Left lung (tissue), 4 donors: ENCODE measurements at regions not wholly inside any gene's neighbourhood (a gene's known extent, or its start where the extent isn't known, plus 50 kb on each side); places are given as distances from the start of the nearest gene placed in this dataset.
A peak's percentile ranks its signal among the peaks of the same experiment; 100 is the strongest.

ENCODE experiments used
- ATAC-seq: fragments of 200-7000 bp; cut with Tn5 transposase; one replicate; pipeline ENCODE4 v1.9.1; 2020; ENCODE audit warnings: moderate library complexity
- DNase-seq, 4 donors: peaks; one replicate each; pipeline ENCODE4 v3.0.0-alpha.2; 2013 to 2020
- H3K27ac ChIP-seq, 2 donors: fragments of 200-600 bp; sonication (generic) in 1 of 2; one replicate each; pipeline versions ENCODE4 v1.5.0 to v1.8.0; 2020 to 2021
- H3K27me3 ChIP-seq, 2 donors: fragments of 200-600 bp; sonication (generic) in 1 of 2; one replicate each; pipeline versions ENCODE4 v1.5.0 to v1.8.0; 2020 to 2021
- H3K36me3 ChIP-seq, 2 donors: fragments of 200-600 bp; sonication (generic) in 1 of 2; one replicate each; pipeline versions ENCODE4 v1.5.0 to v1.8.0; 2020 to 2021
- H3K4me1 ChIP-seq, 2 donors: fragments of 200-600 bp; one replicate each; pipeline ENCODE4 v1.8.0; 2021
- H3K4me3 ChIP-seq, 2 donors: fragments of 200-600 bp; sonication (generic) in 1 of 2; one replicate each; pipeline versions ENCODE4 v1.5.0 to v1.8.0; 2020 to 2021; ENCODE audit warnings: mild to moderate bottlenecking in 1 of 2
- H3K9me3 ChIP-seq, 2 donors: fragments of 200-600 bp; sonication (generic) in 1 of 2; one replicate each; pipeline versions ENCODE4 v1.5.0 to v1.8.0; 2020 to 2021
- intact Hi-C, 2 donors: fragments of 100-400 bp; cut with DNase I; formaldehyde crosslinking; loops; one replicate each; pipeline versions ENCODE4 v1.11.2 to v1.14.2; 2022
- TF ChIP-seq, protein P1 (sequence below), 2 donors: fragments of 200-600 bp; sonication (generic) in 1 of 2; IDR thresholded peaks; one replicate each; pipeline versions ENCODE4 v1.5.0 to v1.8.0; 2021; ENCODE audit warnings: antibody characterized with exemption in 2 of 2
- donor health status: DM: no; HTN: yes; CAD: no.
- donor health status: DM: no; HTN: no; CAD: no.

GRCh38 chr5:28927559-28928326 is 1889.4 kb upstream of the CDH9 start:
- intact Hi-C loops: no loop called here
- TF ChIP-seq, protein P1, sequence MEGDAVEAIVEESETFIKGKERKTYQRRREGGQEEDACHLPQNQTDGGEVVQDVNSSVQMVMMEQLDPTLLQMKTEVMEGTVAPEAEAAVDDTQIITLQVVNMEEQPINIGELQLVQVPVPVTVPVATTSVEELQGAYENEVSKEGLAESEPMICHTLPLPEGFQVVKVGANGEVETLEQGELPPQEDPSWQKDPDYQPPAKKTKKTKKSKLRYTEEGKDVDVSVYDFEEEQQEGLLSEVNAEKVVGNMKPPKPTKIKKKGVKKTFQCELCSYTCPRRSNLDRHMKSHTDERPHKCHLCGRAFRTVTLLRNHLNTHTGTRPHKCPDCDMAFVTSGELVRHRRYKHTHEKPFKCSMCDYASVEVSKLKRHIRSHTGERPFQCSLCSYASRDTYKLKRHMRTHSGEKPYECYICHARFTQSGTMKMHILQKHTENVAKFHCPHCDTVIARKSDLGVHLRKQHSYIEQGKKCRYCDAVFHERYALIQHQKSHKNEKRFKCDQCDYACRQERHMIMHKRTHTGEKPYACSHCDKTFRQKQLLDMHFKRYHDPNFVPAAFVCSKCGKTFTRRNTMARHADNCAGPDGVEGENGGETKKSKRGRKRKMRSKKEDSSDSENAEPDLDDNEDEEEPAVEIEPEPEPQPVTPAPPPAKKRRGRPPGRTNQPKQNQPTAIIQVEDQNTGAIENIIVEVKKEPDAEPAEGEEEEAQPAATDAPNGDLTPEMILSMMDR (IDR thresholded peaks at IDR 0.05): no peak
- Histone ChIP-seq H3K9me3 (no peaks in the 10 kb centered on the region), H3K4me3 (no peak overlapping the region), H3K4me1 (no peaks in the 10 kb centered on the region), H3K27ac (no peak overlapping the region), H3K36me3 (no peaks in the 10 kb centered on the region), H3K27me3 (peaks cover 0 to 14% of the 10 kb centered on the region in 2 donors)
- DNase-seq (peak in 1 of 4 donors; percentile 67), ATAC-seq (no peak)

- Histone ChIP-seq H3K4me3 (no peak overlapping the region), H3K27ac (no peak overlapping the region), H3K9me3 (no peaks in the 10 kb centered on the region), H3K36me3 (no peaks in the 10 kb centered on the region), H3K27me3 (peaks cover 0 to 14% of the 10 kb centered on the region in 2 donors), H3K4me1 (no peaks in the 10 kb centered on the region)
- TF ChIP-seq, protein P1 (IDR thresholded peaks at IDR 0.05): no peak
- ATAC-seq (no peak), DNase-seq (peak in 1 of 4 donors; percentile 54)
- intact Hi-C loops: no loop called here
These were observed 1888.0 kb upstream of the CDH9 start for GRCh38 chr5:28926422-28926821.

GRCh38 chr5:28917631-28918030 is 1879.2 kb upstream of the CDH9 start:
- Histone ChIP-seq H3K9me3 (no peaks in the 10 kb centered on the region), H3K36me3 (no peaks in the 10 kb centered on the region), H3K27ac (no peak overlapping the region), H3K27me3 (no peaks in the 10 kb centered on the region), H3K4me3 (no peak overlapping the region), H3K4me1 (no peaks in the 10 kb centered on the region)
- intact Hi-C loops: no loop called here
- ATAC-seq: no peak
- TF ChIP-seq, protein P1 (IDR thresholded peaks at IDR 0.05): no peak
- no peak for DNase-seq

- intact Hi-C loops: no loop called here
- H3K9me3 ChIP-seq: peaks cover 0 to 7% of the 10 kb centered on the region in 2 donors
- DNase-seq (no peak), ATAC-seq (no peak)
- H3K36me3 ChIP-seq: no peaks in the 10 kb centered on the region
- H3K4me1 ChIP-seq: no peaks in the 10 kb centered on the region
- H3K27ac ChIP-seq: no peak overlapping the region
- TF ChIP-seq, protein P1 (IDR thresholded peaks at IDR 0.05): no peak
- H3K27me3 ChIP-seq: no peaks in the 10 kb centered on the region
- H3K4me3 ChIP-seq: no peak overlapping the region
These were observed 1875.9 kb upstream of the CDH9 start for GRCh38 chr5:28914297-28914696.

- Histone ChIP-seq H3K36me3 (no peaks in the 10 kb centered on the region), H3K9me3 (peaks cover 0 to 5% of the 10 kb centered on the region in 2 donors), H3K27ac (no peak overlapping the region), H3K4me1 (no peaks in the 10 kb centered on the region), H3K4me3 (no peak overlapping the region), H3K27me3 (no peaks in the 10 kb centered on the region)
- ATAC-seq (no peak), DNase-seq (no peak)
- intact Hi-C loops: no loop called here
- TF ChIP-seq, protein P1 (IDR thresholded peaks at IDR 0.05): no peak
These were observed 1865.3 kb upstream of the CDH9 start for GRCh38 chr5:28903643-28904042.
